COLO668 (cell line): ENCODE measurements at regions not wholly inside any gene's neighbourhood (a gene's known extent, or its start where the extent isn't known, plus 50 kb on each side); places are given as distances from the start of the nearest gene placed in this dataset.

Experiments used
- DNase-seq: peaks from one replicate; lab custom pipeline; 2025; ENCODE audit not compliant: unreplicated experiment; lab: John Stamatoyannopoulos, UW

DNA sequence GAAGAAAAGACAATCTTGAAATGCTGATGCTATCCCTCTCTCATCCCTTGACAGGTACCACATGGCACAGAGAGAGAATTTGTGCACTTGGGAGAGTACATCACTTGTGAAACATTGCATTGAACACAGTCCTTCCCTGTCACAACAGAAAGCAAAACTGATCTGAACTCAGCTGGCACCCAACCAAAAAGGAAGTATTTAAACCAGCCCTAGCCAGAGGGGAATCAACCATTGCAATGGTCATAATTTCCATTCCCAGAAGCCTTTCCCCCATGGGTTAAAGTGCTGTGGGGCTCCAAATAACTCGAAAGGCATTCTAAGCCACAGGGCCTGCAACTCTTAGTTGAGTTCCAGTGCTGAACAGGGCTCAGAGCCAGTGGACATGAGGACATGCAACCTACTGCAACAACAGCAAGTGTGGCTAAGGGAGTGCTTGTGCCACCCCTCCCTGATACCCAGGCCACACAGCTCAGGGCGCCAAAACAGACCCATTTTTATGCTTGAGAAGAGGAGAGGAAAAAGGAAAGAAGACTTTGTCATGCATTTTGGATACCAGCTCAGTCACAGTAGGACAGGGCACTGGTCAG is 530.8 kb upstream of the BCHE start:
- DNase-seq = no peak

DNA sequence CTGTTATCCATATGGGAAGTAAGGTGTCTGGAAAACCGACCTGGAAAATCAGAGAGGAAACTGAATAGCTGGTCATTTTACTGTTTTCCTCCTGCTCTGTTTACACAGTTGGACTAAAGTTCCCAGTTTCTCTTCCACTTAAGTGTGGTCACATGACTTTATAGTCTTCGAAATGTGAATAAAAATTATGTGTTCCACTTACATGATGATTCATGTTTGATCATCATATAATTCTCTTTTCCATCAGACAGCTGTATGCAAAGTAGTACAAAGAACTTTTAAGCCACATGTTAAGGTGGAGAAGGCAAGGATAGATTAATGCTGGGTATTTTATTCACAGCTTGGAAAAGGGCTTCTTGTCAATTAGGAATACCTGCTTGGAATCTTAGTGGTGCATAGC is 525.5 kb upstream of the BCHE start:
- DNase-seq = no peak

DNA sequence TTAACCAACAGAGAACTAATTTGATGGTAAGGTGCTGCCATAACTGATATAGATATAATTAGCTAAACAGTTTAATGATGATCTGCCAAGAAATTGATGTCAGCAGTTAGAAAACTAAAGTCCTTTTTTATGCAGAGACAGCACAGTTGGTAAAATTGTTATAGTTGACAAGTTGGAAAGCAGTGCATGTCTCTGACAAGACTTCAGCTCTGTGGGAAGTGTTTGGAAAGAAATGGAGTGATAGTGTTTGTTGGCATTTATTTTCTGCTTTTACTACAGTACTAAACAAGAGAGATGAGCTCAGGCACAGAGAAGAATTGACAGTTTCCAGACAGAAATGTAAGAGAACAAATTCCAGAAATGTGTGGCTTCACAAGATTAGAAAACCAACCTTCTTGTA is 523.5 kb upstream of the BCHE start:
- no peak for DNase-seq

DNA sequence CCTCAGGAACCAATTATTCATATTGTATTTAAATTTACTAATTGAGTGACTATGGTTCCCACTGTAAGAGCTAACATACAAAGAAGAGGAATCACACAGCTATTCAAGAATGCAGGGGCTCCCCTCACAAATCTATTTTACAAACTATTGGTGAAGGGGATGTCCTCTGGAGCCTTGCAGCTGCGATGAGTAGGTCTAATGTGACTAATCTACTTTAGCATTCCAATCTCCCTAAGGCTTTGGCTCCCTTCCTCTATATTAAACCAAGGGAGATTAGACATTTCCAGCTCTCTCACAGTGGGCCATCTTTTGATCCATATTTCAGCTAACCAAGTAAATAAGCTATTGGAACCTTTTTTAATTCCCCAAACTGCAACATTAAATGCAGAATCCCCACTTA is 514.2 kb upstream of the BCHE start:
- DNase-seq = no peak

DNA sequence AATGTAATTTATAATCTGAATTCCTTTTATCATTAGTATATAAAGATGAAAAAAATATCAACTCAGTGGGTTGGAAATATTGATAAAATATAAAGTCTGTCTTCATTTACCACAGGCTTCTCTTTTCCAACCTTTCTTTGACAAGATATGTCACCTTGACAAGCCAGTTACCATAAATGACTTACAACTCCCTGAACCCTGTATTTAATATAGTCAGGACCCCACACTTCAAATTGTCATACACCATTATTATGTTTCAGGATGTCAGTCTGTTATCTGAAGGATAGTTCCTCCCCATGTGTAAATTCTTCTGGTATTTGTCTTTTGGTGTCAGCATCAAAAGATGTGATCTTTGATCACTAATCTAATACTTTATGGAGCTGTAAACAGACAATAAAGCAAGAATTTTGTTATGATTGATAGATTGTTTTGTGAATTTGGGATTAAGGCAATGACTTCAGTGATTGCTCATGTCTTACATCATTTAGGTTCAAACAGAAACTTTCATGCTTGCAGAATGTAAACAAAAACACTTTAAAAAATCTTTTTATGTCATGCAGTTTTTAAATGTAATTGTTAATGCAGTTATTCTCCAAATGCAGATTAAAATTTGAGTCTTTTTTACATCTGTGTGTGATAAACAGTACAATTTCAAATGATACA is 503.5 kb upstream of the BCHE start:
- DNase-seq = no peak

DNA sequence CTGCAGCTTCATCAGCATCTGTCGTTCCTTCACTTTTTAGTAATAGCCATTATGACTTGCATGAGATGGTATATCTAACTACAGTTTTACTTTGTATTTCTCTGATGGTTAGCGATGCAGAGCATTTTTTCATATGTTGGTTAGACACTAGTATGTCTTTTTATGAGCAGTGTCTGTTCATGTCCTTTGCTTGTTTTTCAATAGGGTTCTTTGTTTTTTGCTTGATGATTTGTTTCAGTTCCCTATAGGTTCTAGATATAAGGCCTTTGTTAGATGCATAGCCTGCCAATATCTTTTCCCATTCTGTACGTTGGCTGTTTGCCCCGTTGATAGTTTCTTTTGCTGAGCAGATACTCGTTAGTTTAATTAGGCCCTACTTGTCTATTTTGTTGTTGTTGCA is 487.2 kb upstream of the BCHE start:
- DNase-seq = no peak

DNA sequence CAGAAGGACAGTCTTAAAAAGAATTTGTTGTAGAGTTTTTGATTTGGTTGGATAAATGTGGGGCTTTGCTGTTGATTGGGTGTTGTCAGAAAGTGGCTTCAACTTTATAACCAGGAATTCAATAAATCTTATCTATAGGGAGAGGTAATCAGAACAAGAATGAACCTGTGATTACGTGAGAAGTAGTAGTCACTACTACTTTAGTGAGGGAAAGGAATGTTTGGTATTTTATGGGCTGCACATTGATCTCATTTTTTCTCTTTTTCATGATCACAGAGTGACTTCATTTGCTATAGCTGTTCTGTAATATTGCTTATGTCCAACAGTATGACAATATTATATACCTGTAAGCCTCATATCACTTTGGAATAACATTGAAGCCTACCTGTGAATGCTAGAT is 485.2 kb upstream of the BCHE start:
- no peak for DNase-seq

DNA sequence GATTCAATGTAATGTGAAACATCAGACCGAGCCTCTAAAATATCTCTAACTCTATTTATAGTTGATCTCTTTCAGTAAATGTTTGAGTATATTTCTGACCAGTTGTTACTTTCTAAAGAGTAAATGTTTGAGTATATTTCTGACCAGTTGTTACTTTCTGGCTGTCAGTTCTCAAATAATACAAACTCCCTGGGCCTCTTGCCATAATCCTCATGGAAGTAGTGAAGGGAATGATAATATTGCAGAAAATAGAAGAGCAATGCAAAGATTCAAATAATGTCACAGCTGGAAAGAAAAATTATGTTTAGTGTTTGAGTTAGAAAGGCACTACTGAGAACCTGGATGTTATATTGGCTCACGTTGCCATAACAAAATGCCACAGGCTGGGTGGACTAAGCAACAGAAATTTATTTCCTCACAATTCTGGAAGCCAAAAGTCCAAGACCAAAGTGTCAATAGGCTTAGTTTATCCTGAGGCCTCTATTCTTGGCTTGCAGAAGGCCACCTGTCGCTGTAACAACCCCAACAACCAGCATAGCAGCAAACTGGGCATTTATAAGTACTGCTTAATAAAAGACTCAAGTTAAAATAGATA is 470.6 kb upstream of the BCHE start:
- DNase-seq = no peak

DNA sequence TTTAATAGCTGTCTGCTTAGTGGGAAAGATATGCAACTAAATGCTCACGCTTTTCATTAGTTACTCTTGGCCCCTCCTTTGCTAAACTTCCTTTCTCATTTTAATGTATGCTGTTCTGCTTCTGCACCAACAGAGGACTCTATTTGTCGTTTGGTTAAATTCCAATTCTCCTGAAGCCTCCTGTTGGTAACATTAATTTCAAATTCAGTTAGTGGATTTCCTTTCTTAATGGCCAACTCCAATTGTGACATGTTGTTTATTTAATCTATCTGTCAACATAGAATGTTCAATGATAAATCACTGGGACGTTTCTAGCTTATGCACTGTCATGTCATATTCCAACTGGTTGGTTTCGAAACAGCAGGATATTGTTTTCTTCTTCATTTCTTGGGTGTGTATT is 467.4 kb upstream of the BCHE start:
- DNase-seq = no peak

DNA sequence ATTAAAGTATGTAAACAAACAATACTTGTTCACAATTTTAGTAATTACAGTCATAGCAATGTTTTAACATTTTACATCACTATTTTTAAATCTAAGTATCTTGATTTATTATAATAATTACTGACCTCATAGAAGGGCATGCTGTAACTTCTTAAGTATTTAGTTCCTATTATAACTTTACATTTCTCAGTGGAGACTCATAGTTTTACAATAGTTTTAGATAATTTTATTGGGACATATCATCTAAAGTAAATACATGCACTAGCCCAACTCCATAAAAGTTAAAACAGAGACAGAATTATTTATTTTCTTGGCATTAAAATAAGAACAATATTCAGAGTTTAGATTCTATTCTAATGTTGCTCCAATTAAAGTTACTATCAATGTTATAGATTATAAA is 466.5 kb upstream of the BCHE start:
- no peak for DNase-seq

DNA sequence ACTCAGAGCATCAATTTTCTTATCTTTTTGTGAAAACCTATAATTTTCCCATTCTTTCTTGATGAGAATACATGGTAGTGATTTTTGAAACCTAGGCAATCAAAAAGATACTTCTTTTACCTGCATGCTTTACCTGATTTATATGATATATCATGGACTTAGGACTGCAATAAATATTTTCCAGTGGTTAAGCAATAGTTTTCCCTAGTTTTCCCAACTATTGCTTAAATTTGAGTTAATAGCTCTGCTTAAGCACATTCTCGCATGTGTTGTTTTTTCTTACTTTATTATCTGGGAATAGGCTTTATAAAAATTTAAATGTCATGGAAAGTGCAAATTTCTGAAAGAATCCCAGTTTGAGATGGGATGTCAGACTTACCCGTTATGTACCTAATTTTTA is 465.1 kb upstream of the BCHE start:
- DNase-seq = no peak

DNA sequence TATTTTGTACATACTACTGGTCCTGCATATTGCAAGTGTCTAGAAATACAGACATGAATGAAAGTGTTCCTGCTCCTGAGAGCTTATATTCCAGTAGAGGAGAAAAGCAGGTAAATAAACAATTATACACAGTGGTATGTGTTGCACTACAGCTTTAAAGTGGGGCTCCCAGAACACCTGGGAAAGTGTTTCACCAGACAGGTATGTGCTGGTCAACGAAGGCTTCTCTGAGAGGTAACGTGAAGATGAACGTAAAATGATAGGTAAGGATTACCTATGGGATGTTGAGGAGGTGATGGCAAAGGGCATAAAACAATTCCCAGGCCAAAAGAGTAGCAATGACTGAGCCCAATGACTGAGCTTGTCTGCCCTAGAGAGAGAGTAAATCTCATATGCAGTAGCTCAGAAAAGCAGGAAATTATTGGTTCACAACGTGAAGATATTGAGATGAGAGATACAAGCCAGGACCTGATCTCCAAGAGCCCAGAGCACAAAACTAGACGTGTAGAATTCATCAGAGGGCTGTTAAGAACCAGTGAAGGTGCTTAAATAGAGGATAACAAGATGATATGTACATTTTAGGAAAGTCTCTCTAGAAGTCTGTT is 459.1 kb upstream of the BCHE start:
- no peak for DNase-seq

DNA sequence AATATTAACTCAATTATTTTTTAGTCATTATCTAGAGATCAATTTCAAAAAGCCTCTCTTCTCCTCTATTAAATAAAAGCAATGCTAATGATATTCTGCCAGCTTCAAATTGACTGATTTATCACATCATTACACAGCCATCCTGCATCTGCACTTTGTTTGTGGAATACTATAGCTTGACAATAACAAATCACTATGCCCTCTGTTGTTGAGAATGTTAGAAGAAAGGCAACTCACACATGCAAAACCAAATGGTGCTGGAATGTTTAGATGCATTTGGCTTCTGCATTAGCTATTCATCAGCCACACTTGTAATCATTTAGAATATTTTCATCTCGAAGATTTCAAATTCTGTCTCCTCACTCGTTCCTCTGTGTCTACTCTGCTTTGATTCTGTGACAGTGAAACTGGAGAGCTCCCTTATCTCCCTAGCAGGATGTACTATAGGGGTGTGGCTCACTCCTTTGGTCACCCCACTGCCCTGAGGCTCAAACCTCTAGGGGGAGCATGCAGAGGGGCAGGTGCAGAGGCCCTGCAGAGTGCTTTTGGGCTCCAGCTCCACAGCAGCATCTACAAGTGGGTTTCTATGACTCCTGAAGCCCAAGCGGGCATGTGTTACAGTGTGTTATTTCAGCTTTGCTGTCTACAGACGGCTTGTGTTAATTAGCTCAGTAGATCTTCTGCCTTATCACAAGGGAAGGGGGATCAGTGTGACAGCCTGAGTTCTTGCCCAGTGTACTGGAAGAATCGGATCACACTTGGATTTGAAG is 454.1 kb upstream of the BCHE start:
- DNase-seq = peak; percentile 54

DNA sequence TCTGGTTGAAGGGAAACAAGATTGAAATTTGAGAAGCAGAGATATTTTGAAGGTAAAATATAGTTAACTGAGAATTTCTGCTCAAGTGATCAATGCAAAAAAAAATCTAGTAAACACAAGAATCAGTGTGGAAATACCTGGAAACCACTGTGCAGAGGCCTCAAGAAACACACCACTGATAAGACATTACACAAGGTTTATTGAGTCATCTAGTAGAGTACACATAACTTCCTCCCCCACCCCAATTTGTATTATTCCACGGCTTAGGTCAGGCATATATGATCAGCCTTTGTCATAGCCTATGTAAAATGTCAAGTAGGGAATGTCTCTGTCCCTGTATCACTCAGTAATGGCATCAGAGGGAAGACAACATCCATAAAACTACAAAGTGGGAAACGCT is 447.8 kb upstream of the BCHE start:
- no peak for DNase-seq

DNA sequence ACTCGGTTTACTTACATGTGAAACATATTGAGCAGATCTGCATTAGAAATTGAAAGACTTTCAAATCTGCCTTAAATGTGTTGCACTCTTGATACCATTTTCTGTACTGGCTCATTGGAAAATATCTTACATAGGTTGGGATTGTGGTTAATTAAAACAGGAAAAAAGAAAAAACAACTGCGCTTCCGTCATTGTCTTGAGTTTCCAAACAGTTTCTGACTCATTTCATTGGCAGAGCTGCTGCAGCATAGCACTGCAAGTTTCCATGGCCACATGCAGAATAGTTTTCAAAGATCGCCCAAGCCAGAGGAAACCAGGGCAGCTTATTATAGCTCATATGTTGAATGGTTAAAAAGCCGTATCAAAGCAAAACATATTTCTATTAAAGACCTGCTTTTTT is 446.6 kb upstream of the BCHE start:
- DNase-seq = no peak

DNA sequence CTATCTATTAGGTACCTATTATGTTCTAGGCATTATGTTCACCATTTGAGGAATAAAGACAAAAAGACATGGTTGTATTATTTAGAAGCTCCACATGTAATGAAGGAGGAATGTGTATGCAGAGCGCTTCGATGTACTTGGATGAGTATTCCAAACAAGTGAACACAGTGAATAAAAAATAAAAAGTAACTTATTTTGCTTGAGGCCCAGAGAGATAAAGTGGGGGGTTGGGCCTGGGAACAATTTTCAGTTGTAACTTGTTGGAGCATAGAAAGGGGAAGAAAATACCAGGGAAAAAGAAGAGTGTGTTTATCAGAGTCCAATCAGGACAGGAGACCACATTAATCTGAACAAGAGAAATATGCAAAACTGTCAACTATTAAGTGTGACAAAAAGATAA is 445.7 kb upstream of the BCHE start:
- no peak for DNase-seq

DNA sequence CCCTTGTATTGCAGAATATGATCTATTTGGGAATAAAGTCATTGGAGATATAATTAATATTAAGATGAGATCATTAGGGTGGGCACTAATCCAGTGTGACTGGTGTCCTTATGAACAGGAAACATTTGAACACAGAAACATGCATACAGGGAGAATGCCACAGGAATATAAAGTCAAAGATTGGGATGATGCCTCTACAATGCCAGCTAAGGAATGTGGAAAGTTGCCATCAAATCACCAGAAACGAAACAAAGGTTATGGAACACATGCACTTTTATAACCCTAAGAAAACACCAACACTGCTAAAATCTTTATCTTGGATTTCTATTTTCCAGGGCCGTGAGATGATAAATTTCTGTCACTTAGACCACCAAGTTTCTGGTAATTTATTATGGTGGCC is 442.4 kb upstream of the BCHE start:
- no peak for DNase-seq

DNA sequence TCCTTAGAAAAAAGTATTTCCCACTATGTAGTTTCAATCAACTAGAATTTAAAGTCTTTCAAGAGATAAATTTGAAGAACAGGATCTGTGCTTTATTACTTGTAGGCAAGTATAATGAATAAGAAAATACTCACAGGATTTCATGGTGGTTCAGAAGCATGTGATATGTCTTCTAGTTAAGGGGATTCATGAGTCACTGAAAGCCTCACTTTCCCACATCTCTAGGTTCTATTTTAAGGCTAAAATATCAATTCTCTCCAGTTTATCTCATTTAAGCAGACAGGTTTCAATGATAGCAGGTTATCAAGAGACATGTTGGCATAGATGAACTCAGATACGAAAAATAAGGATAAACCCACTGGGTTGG is 437.8 kb upstream of the BCHE start:
- DNase-seq = no peak

DNA sequence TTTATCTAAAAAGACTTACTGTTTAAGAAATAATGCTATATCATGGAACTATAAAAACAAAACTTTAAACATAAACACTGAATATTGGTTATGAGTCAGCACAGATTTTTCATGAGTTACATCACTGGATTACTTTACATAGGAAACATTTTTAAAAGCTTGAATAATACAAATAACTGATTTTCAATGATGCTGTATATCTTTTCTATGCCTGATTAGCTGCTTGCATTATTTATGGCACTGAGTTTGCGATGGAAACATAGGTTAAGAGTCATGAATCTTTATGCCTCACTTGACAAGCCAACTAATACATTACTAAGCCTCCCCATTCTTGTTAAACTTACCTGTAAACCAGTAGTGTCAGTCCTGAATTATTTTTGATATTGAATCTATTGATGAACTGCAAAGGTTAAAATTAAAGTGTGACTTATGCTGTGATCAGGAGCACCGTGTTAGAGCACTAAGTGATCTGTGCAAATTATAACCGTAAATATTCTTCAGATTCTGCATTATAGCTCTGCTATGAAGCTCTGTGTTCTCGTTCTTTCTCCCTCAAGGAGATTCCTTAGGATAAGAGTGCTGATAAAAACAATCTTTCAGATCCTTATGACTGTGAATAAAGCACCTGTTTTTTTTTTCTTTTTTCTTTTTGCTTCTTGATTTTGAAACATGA is 437.3 kb upstream of the BCHE start:
- DNase-seq = no peak

DNA sequence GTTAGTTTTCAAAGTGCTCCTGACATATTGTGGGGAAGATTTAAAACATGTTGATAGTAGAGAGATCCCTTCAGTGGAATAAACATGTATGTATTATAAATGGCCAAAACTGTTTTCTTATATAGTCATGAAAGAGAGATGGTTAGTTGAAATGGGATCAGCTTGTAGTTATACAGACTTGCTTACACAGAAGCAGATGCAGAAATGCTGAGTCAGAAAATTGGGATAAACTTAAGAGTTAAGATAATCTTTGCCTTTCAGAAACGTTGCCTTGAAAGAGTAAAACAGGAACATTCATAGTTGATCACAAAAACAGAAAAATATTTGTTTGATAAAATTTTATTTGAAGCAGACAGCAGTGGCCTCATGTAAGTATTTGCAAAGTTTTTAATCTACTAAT is 433.2 kb upstream of the BCHE start:
- DNase-seq = no peak

DNA sequence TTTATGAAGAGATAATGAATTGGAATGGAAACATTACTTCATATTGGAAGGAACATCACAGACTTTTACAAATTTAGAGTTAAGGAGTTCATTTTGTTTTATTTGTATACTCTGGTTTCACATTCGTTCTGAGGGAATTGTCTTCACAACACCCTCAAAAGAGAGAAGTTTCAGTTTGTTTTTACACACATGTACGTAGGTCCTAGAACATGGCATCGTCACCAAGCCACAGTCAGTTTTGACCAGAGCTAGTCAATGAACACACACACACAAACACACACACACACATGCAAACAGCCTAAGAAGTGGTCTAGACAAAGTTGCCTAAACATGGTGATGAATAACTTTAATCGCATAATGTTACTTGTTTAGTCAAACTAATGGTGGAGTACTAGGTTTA is 427.9 kb upstream of the BCHE start:
- no peak for DNase-seq
